Caco-2 (cell line): ENCODE measurements at regions not wholly inside any gene's neighbourhood (a gene's known extent, or its start where the extent isn't known, plus 50 kb on each side); places are given as distances from the start of the nearest gene placed in this dataset.

Experiments
- BruUV-seq: library from RNA; stranded (reverse); fragments of 400-500 nt; replicated peaks from 2 replicates; lab custom pipeline; 2021; lab: Mats Ljungman, UMichigan
- CTCF ChIA-PET: fragments of 300-600 bp; sonication (Branson Sonifier 250); formaldehyde crosslinking; loops from one replicate; lab custom pipeline; 2022; ENCODE audit warnings: antibody characterized with exemption; lab: Charles Lee
- POLR2A ChIA-PET: fragments of 300-600 bp; sonication (Branson Sonifier 250); formaldehyde crosslinking; loops from one replicate; lab custom pipeline; 2022; ENCODE audit warnings: antibody characterized with exemption; lab: Charles Lee
- DNase-seq, 2 experiments: peaks; one replicate each; pipeline versions ENCODE4 v3.0.0 to v3.0.0-alpha.2; 2020 to 2022
- H3K27me3 ChIP-seq: replicated peaks from 2 replicates; pipeline ENCODE4 v1.6.0; 2011; ENCODE audit warnings: low read length; ENCODE audit not compliant: control insufficient read depth, insufficient read depth
- H3K36me3 ChIP-seq: 2 replicates; pipeline ENCODE4 v1.5.1; 2011; ENCODE audit warnings: low read length; ENCODE audit not compliant: control insufficient read depth, insufficient read depth
- H3K4me1 ChIP-seq: fragments of 250-450 bp; sonication (Bioruptor Pico); 2 replicates; pipeline ENCODE4 v1.5.1; 2020; ENCODE audit warnings: mild to moderate bottlenecking
- H3K4me3 ChIP-seq: 2 replicates; pipeline ENCODE4 v1.5.1; 2011; ENCODE audit warnings: low read depth, mild to moderate bottlenecking, control low read depth, low read length
- H3K9me3 ChIP-seq: fragments of 250-450 bp; sonication (Bioruptor Pico); 2 replicates; pipeline ENCODE4 v1.5.1; 2020; ENCODE audit warnings: mild to moderate bottlenecking, moderate library complexity
- H3K27ac Mint-ChIP-seq: one replicate; pipeline ENCODE4 v1.8.0; 2022; ENCODE audit warnings: mixed read lengths; ENCODE audit not compliant: unreplicated experiment
- H3K27me3 Mint-ChIP-seq: one replicate; pipeline ENCODE4 v1.8.0; 2022; ENCODE audit warnings: mixed read lengths; ENCODE audit not compliant: insufficient read depth, unreplicated experiment
- H3K36me3 Mint-ChIP-seq: one replicate; pipeline ENCODE4 v1.8.0; 2022; ENCODE audit warnings: mild to moderate bottlenecking, mixed read lengths; ENCODE audit not compliant: insufficient read depth, unreplicated experiment
- H3K4me1 Mint-ChIP-seq: one replicate; pipeline ENCODE4 v1.8.0; 2022; ENCODE audit warnings: low read depth, mixed read lengths; ENCODE audit not compliant: unreplicated experiment
- H3K4me3 Mint-ChIP-seq: one replicate; pipeline ENCODE4 v1.8.0; 2022; ENCODE audit warnings: mild to moderate bottlenecking, moderate library complexity, mixed read lengths; ENCODE audit not compliant: unreplicated experiment
- H3K9me3 Mint-ChIP-seq: one replicate; pipeline ENCODE4 v1.8.0; 2022; ENCODE audit warnings: mixed read lengths; ENCODE audit not compliant: unreplicated experiment
- CTCF ChIP-seq, 2 experiments: fragments of 200-600 bp in 1 of 2; IDR thresholded peaks; 1 replicate in 1 of 2; 2 replicates in 1 of 2; pipeline versions ENCODE4 v1.5.1 to v1.8.0; 2011 to 2022; ENCODE audit warnings: antibody characterized with exemption in 1 of 2, control low read depth in 1 of 2, inconsistent platforms in 1 of 2, low read depth in 1 of 2, low read length in 1 of 2, mild to moderate bottlenecking in 1 of 2, moderate library complexity in 1 of 2; ENCODE audit not compliant: insufficient read depth in 1 of 2, severe bottlenecking in 1 of 2, unreplicated experiment in 1 of 2
- intact Hi-C: fragments of 100-400 bp; cut with micrococcal nuclease; formaldehyde crosslinking; loops from one replicate; pipeline ENCODE4 v1.10.0; 2022; ENCODE audit not compliant: unreplicated experiment

- no peak for TF ChIP-seq CTCF (IDR thresholded peaks at IDR 0.05; ENCODE audit: insufficient read depth in 1 of 2, low read depth in 1 of 2, low read length in 1 of 2, severe bottlenecking in 1 of 2, unreplicated experiment in 1 of 2)
- no peaks in the 10 kb centered on the region for H3K27me3 Mint-ChIP-seq
- no peak overlapping the region for H3K4me3 Mint-ChIP-seq
- ChIA-PET POLR2A (no interaction called here), CTCF (no interaction called here)
- no TSS peak for BruUV-seq
- peaks cover 11% of the 10 kb centered on the region for H3K9me3 Mint-ChIP-seq
- no peaks in the 10 kb centered on the region for H3K27me3 ChIP-seq
- intact Hi-C loops, result no loop called here
- H3K36me3 ChIP-seq, result no peaks in the 10 kb centered on the region
- H3K4me1 ChIP-seq, result no peaks in the 10 kb centered on the region
- no peaks in the 10 kb centered on the region for H3K9me3 ChIP-seq
- DNase-seq, result no peak
- H3K36me3 Mint-ChIP-seq, result no peaks in the 10 kb centered on the region
- H3K4me1 Mint-ChIP-seq, result no peaks in the 10 kb centered on the region
- H3K4me3 ChIP-seq, result no peak overlapping the region
- H3K27ac Mint-ChIP-seq, result no peak overlapping the region
These were observed 531.8 kb downstream of the ZEB2 start for GRCh38 chr2:143988082-143988481.

- no peaks in the 10 kb centered on the region for H3K27me3 Mint-ChIP-seq
- DNase-seq, result no peak
- H3K4me3 ChIP-seq, result no peak overlapping the region
- no peaks in the 10 kb centered on the region for H3K4me1 Mint-ChIP-seq
- H3K36me3 ChIP-seq, result no peaks in the 10 kb centered on the region
- no peaks in the 10 kb centered on the region for H3K4me1 ChIP-seq
- H3K9me3 ChIP-seq, result no peaks in the 10 kb centered on the region
- no peak overlapping the region for H3K27ac Mint-ChIP-seq
- no peaks in the 10 kb centered on the region for H3K27me3 ChIP-seq
- no peaks in the 10 kb centered on the region for H3K36me3 Mint-ChIP-seq
- TF ChIP-seq CTCF (IDR thresholded peaks at IDR 0.05; ENCODE audit: insufficient read depth in 1 of 2, low read depth in 1 of 2, low read length in 1 of 2, severe bottlenecking in 1 of 2, unreplicated experiment in 1 of 2), result no peak
- ChIA-PET CTCF (no interaction called here), POLR2A (no interaction called here)
- H3K9me3 Mint-ChIP-seq, result no peaks in the 10 kb centered on the region
- intact Hi-C loops, result no loop called here
- no peak overlapping the region for H3K4me3 Mint-ChIP-seq
- BruUV-seq, result no TSS peak
These were observed 538.5 kb downstream of the ZEB2 start for GRCh38 chr2:143981428-143981827.

- H3K9me3 ChIP-seq, result no peaks in the 10 kb centered on the region
- no peak for TF ChIP-seq CTCF (IDR thresholded peaks at IDR 0.05; ENCODE audit: insufficient read depth in 1 of 2, low read depth in 1 of 2, low read length in 1 of 2, severe bottlenecking in 1 of 2, unreplicated experiment in 1 of 2)
- H3K4me3 Mint-ChIP-seq, result no peak overlapping the region
- H3K4me3 ChIP-seq, result no peak overlapping the region
- no peak overlapping the region for H3K27ac Mint-ChIP-seq
- no peak for DNase-seq
- H3K9me3 Mint-ChIP-seq, result no peaks in the 10 kb centered on the region
- H3K4me1 Mint-ChIP-seq, result no peaks in the 10 kb centered on the region
- no peaks in the 10 kb centered on the region for H3K27me3 ChIP-seq
- BruUV-seq, result no TSS peak
- no peaks in the 10 kb centered on the region for H3K4me1 ChIP-seq
- ChIA-PET CTCF (no interaction called here), POLR2A (no interaction called here)
- H3K36me3 ChIP-seq, result no peaks in the 10 kb centered on the region
- peaks cover 2% of the 10 kb centered on the region for H3K27me3 Mint-ChIP-seq
- no peaks in the 10 kb centered on the region for H3K36me3 Mint-ChIP-seq
- intact Hi-C loops, result no loop called here
These were observed 542.6 kb downstream of the ZEB2 start for GRCh38 chr2:143977356-143977755.
